K562 (cell line): ENCODE measurements at regions not wholly inside any gene's neighbourhood (a gene's known extent, or its start where the extent isn't known, plus 50 kb on each side); places are given as distances from the start of the nearest gene placed in this dataset.

Experiments used
- CTCF ChIP-seq, 3 experiments: IDR thresholded peaks in 2 of 3; conservative IDR thresholded peaks in 1 of 3; 2 replicates each; pipeline ENCODE4 v1.5.1; 2011 to 2012; ENCODE audit warnings: low read length in 3 of 3, mild to moderate bottlenecking in 3 of 3, control low read depth in 2 of 3, improper control_type of control experiment in 1 of 3, inconsistent platforms in 1 of 3, low read depth in 1 of 3, mixed read lengths in 1 of 3, moderate library complexity in 1 of 3; ENCODE audit not compliant: insufficient read depth in 2 of 3
- CUX1 ChIP-seq: fragments of 200-800 bp; sonication (Bioruptor generic); IDR thresholded peaks from 2 replicates; pipeline ENCODE4 v1.6.1; 2016; ENCODE audit warnings: missing genetic modification characterization, missing compliant biosample characterization
- ELF1 ChIP-seq: fragments of 200-800 bp; sonication (Bioruptor generic); IDR thresholded peaks from 2 replicates; pipeline ENCODE4 v1.6.1; 2016; ENCODE audit warnings: missing genetic modification characterization, missing compliant biosample characterization
- HDAC3 ChIP-seq: fragments of 450-650 bp; IDR thresholded peaks from 2 replicates; pipeline ENCODE4 v1.6.1; 2018; ENCODE audit warnings: borderline replicate concordance, mild to moderate bottlenecking, moderate library complexity; ENCODE audit not compliant: partially characterized antibody
- HNRNPL ChIP-seq: fragments of 200-400 bp; formaldehyde crosslinking; IDR thresholded peaks from 2 replicates; pipeline ENCODE4 v1.6.1; 2017; ENCODE audit warnings: low read depth, mild to moderate bottlenecking, low read length
- KDM4B ChIP-seq, 2 experiments: fragments of 450-650 bp in 1 of 2; sonication (generic) in 1 of 2; IDR thresholded peaks; 2 replicates each; pipeline ENCODE4 v1.6.1; 2016 to 2017; ENCODE audit warnings: borderline replicate concordance in 2 of 2, antibody characterized with exemption in 1 of 2, low read depth in 1 of 2, mild to moderate bottlenecking in 1 of 2
- PBX2 ChIP-seq, 2 experiments: IDR thresholded peaks in 1 of 2; conservative IDR thresholded peaks in 1 of 2; 2 replicates each; pipeline ENCODE4 v1.6.1; 2016; ENCODE audit warnings: low read depth in 2 of 2, mild to moderate bottlenecking in 1 of 2, missing compliant biosample characterization in 1 of 2, missing genetic modification characterization in 1 of 2, moderate library complexity in 1 of 2
- POLR2G ChIP-seq: fragments of 200-400 bp; formaldehyde crosslinking; IDR thresholded peaks from 2 replicates; pipeline ENCODE4 v1.6.1; 2017; ENCODE audit warnings: low read depth, mild to moderate bottlenecking, antibody characterized with exemption, low read length, moderate library complexity
- PRPF4 ChIP-seq: fragments of 200-400 bp; formaldehyde crosslinking; IDR thresholded peaks from one replicate; pipeline ENCODE4 v1.6.1; 2017; ENCODE audit warnings: low read length, low read depth, mild to moderate bottlenecking; ENCODE audit not compliant: insufficient read depth, poor library complexity, severe bottlenecking
- ZNF146 ChIP-seq: IDR thresholded peaks from one replicate; pipeline ENCODE4 v1.6.1; 2018; ENCODE audit warnings: missing compliant biosample characterization; ENCODE audit not compliant: unreplicated experiment
- ZNF695 ChIP-seq: fragments of 450-650 bp; formaldehyde crosslinking; IDR thresholded peaks from 2 replicates; pipeline ENCODE4 v1.4.0; 2020; ENCODE audit warnings: mild to moderate bottlenecking, moderate library complexity
- ZNF75A ChIP-seq: fragments of 450-650 bp; formaldehyde crosslinking; IDR thresholded peaks from 2 replicates; pipeline ENCODE4 v1.4.0; 2020; ENCODE audit warnings: mild to moderate bottlenecking

GRCh38 chr16:79845033-79845733, 244.6 kb upstream of the MAF start (continued):
- peak; percentile 48 for TF ChIP-seq HDAC3
- TF ChIP-seq ZNF146 (CRISPR knock-in tag), result no peak
- TF ChIP-seq POLR2G, result 0 out of 2 replicates have a peak, but pooled peaks have one; percentile 31
- TF ChIP-seq CTCF (IDR thresholded peaks at IDR 0.05 in 2 of 3, conservative IDR thresholded peaks at IDR 0.05 in 1 of 3; ENCODE audit: insufficient read depth in 2 of 3, low read depth in 1 of 3, low read length in 3 of 3), result no peak
- TF ChIP-seq ZNF695 (CRISPR knock-in tag), result no peak
- no peak for TF ChIP-seq PRPF4
- TF ChIP-seq KDM4B (IDR thresholded peaks at IDR 0.05; ENCODE audit: borderline replicate concordance in 2 of 2, low read depth in 1 of 2), result no peak
- TF ChIP-seq ELF1 (tag), result 0 out of 2 replicates have a peak, but pooled peaks have one; percentile 39
- no peak for TF ChIP-seq HNRNPL
- no peak for TF ChIP-seq ZNF75A (CRISPR knock-in tag)
- no peak for TF ChIP-seq PBX2 (CRISPR knock-in tag; IDR thresholded peaks at IDR 0.05; ENCODE audit: low read depth)
- peak; percentile 36; the same call in 1 of the 2 replicates for TF ChIP-seq PBX2 (tag; conservative IDR thresholded peaks at IDR 0.05; ENCODE audit: low read depth)
- TF ChIP-seq CUX1, result 0 out of 2 replicates have a peak, but pooled peaks have one; percentile 20
